ENCODE measurements at regions not wholly inside any gene's neighbourhood (a gene's known extent, or its start where the extent isn't known, plus 50 kb on each side); places are given as distances from the start of the nearest gene placed in this dataset.

DNA sequence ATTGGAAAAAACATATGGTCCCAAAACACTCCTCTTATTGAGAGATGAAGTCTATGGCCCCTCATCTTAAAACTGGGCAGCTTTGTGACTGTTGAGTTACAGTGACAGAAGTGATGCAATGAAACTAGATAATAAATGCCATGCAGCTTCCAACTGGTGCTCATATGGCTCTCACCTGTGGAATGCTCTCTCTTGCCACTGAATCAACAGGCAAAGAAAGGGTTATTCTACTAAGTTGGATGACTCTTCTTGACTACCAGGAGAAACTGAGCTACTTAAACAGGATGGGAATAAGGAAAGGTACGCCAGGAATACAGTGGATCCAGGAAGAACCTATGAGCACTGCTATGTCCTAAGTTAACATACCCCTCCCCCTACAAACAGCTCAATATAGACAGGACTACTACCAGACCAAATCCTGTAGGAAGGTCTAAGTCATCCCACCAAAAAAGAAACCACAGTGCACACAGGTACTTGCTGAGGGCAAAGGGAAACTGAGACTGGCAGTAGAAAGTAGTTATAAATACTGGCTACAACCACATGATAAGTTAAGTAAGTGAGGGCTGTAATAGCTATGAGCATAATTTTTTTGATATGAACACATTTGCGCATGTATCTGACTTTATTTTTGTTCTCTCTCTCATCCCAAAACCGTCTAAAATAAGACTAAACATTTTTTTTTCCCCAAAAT lies 398.5 kb downstream of the ZFHX3 start:
- Histone ChIP-seq H3K27me3 (no peaks in the 10 kb centered on the region), H3K27ac (replicated peaks in 1 of 4) (no peak overlapping the region), H3K4me1 (no peaks in the 10 kb centered on the region), H3K9me3 (no peaks in the 10 kb centered on the region), H3K36me3 (no peaks in the 10 kb centered on the region), H3K4me3 (no peak overlapping the region)
- TF ChIP-seq, protein P1, sequence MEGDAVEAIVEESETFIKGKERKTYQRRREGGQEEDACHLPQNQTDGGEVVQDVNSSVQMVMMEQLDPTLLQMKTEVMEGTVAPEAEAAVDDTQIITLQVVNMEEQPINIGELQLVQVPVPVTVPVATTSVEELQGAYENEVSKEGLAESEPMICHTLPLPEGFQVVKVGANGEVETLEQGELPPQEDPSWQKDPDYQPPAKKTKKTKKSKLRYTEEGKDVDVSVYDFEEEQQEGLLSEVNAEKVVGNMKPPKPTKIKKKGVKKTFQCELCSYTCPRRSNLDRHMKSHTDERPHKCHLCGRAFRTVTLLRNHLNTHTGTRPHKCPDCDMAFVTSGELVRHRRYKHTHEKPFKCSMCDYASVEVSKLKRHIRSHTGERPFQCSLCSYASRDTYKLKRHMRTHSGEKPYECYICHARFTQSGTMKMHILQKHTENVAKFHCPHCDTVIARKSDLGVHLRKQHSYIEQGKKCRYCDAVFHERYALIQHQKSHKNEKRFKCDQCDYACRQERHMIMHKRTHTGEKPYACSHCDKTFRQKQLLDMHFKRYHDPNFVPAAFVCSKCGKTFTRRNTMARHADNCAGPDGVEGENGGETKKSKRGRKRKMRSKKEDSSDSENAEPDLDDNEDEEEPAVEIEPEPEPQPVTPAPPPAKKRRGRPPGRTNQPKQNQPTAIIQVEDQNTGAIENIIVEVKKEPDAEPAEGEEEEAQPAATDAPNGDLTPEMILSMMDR (IDR thresholded peaks at IDR 0.05) = no peak
- no peak for TF ChIP-seq POLR2AphosphoS5 (IDR thresholded peaks at IDR 0.05)
- TF ChIP-seq POLR2A (IDR thresholded peaks at IDR 0.05; ENCODE audit: low read depth) = no peak
- TF ChIP-seq EP300 (IDR thresholded peaks at IDR 0.05) = no peak
- WGBS = 88% methylated on average over 3 of the region's 3 CpGs
- no peak for DNase-seq (ENCODE audit: extremely low spot score)
- intact Hi-C loops (cut with DNase I) = no loop called here

DNA sequence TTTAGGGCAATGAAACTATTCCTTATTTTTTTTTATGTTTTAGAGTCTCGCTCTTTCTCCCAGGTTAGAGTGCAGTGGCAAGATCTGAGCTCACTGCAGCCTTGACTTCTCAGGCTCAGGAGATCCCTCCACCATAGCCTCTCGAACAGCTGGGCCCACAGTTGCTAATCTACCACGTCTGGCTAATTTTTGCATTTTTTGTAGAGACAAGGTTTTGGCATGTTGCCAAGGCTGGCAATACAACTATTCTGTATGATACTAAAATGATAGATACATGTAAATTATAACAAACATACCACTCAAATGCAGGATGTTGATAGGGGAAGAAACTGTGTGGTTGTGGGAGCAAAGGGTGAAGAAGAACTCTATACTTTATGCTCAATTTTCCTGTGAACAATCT lies 401.3 kb downstream of the ZFHX3 start:
- intact Hi-C loops (cut with DNase I) = no loop called here
- TF ChIP-seq, protein P1 (IDR thresholded peaks at IDR 0.05) = no peak
- TF ChIP-seq POLR2AphosphoS5 (IDR thresholded peaks at IDR 0.05) = no peak
- no peak for TF ChIP-seq POLR2A (IDR thresholded peaks at IDR 0.05; ENCODE audit: low read depth)
- no peak for TF ChIP-seq EP300 (IDR thresholded peaks at IDR 0.05)

DNA sequence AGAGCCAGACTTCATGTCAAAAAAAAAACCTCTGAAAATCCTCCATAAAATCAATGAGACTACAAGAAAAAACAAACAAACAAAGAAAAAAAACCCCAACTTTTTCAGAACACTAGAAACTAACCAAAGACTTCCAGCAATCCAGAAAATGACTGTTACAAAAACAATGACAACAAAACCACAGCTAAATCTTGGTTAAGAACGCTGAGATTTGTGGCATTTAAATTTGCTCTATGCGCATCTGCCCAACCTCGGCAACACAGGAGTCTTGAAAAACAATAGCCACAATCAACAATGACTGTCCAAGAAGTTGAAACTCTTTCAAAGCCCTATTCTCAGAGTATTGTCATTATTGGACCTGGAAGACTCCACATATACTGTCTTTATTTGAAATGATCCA lies 402.4 kb downstream of the ZFHX3 start:
- no peaks in the 10 kb centered on the region for H3K27me3 ChIP-seq
- 84% methylated on average over 3 of the region's 3 CpGs for WGBS
- H3K36me3 ChIP-seq = no peaks in the 10 kb centered on the region
- no peaks in the 10 kb centered on the region for H3K4me1 ChIP-seq
- H3K27ac ChIP-seq (replicated peaks in 1 of 4) = no peak overlapping the region
- intact Hi-C loops (cut with DNase I) = no loop called here
- no peak for TF ChIP-seq POLR2A (IDR thresholded peaks at IDR 0.05; ENCODE audit: low read depth)
- TF ChIP-seq POLR2AphosphoS5 (IDR thresholded peaks at IDR 0.05) = no peak
- TF ChIP-seq, protein P1 (IDR thresholded peaks at IDR 0.05) = no peak
- no peak for TF ChIP-seq EP300 (IDR thresholded peaks at IDR 0.05)
- DNase-seq (ENCODE audit: extremely low spot score) = no peak
- H3K9me3 ChIP-seq = peaks cover 0 to 2% (median under 1%) of the 10 kb centered on the region in 4 donors
- no peak overlapping the region for H3K4me3 ChIP-seq

More for the DNA sequence above, 401.3 kb downstream of the ZFHX3 start:
- Histone ChIP-seq H3K9me3 (no peaks in the 10 kb centered on the region), H3K36me3 (no peaks in the 10 kb centered on the region), H3K4me1 (no peaks in the 10 kb centered on the region), H3K27me3 (no peaks in the 10 kb centered on the region), H3K27ac (replicated peaks in 1 of 4) (no peak overlapping the region), H3K4me3 (no peak overlapping the region)
- 80% methylated on average over 3 of the region's 3 CpGs for WGBS
- DNase-seq (ENCODE audit: extremely low spot score) = no peak

DNA sequence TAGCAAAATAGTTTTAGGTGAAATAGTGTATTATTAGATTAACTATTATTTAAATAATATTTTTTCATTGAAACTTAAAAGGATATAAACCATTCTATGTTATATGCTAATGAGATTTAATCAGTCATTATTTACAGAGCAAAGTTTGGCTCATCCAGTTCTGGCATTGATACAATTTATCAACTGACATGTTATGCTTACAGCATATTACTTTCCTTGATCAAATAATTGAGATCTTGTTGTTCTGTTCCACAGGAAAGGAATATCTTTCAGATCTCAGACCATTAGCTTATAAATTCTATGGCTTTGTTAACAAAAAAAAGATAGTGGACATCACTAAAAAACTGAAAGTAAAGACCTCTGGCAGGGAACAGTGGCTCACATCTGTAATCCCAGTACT lies 403.0 kb downstream of the ZFHX3 start:
- intact Hi-C loops (cut with DNase I) = no loop called here
- Histone ChIP-seq H3K4me3 (no peak overlapping the region), H3K4me1 (no peaks in the 10 kb centered on the region), H3K36me3 (no peaks in the 10 kb centered on the region), H3K9me3 (peaks cover 0 to 9% (median 6%) of the 10 kb centered on the region in 4 donors), H3K27ac (replicated peaks in 1 of 4) (no peak overlapping the region), H3K27me3 (no peaks in the 10 kb centered on the region)
- TF ChIP-seq POLR2A (IDR thresholded peaks at IDR 0.05; ENCODE audit: low read depth) (no peak), POLR2AphosphoS5 (IDR thresholded peaks at IDR 0.05) (no peak), EP300 (IDR thresholded peaks at IDR 0.05) (no peak)
- TF ChIP-seq, protein P1 (IDR thresholded peaks at IDR 0.05) = no peak
- no peak for DNase-seq (ENCODE audit: extremely low spot score)

DNA sequence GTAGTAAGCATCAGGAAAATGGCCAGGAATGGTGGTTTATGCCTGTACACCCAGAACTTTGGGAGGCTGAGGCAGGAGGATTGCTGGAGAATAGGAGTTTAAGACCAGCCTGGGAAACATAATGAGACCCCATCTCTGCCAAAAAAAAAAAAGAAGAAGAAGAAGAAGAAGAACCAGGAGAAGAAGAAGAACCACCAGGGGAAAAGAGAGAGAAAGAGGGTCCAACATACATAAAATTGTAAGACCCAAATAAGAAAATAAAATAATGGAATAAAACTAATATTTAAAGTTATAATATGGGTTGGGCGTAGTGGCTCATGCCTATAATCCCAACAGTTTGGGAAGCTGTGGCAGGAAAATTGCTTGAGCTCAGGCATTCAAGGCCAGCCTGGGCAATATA lies 408.4 kb downstream of the ZFHX3 start:
- intact Hi-C loops (cut with DNase I) = no loop called here
- Histone ChIP-seq H3K9me3 (peaks cover 0 to 20% (median 17%) of the 10 kb centered on the region in 4 donors), H3K4me1 (no peaks in the 10 kb centered on the region), H3K4me3 (no peak overlapping the region), H3K27ac (replicated peaks in 1 of 4) (no peak overlapping the region), H3K27me3 (no peaks in the 10 kb centered on the region), H3K36me3 (no peaks in the 10 kb centered on the region)
- 96% methylated on average over 1 of the region's 1 CpG for WGBS
- TF ChIP-seq POLR2AphosphoS5 (IDR thresholded peaks at IDR 0.05) = no peak
- no peak for TF ChIP-seq POLR2A (IDR thresholded peaks at IDR 0.05; ENCODE audit: low read depth)
- TF ChIP-seq EP300 (IDR thresholded peaks at IDR 0.05) = no peak
- TF ChIP-seq, protein P1 (IDR thresholded peaks at IDR 0.05) = no peak
- no peak for DNase-seq (ENCODE audit: extremely low spot score)

Measured in esophagus muscularis mucosa (tissue), 4 donors.